Fibroblast of the conjunctiva (primary cell): ENCODE measurements at regions not wholly inside any gene's neighbourhood (a gene's known extent, or its start where the extent isn't known, plus 50 kb on each side); places are given as distances from the start of the nearest gene placed in this dataset.

Experiments
- DNase-seq: peaks from one replicate; pipeline ENCODE4 v3.0.0-alpha.2; 2010; ENCODE audit warnings: low read depth

GRCh38 chr6:105492706-105493673 is 90.1 kb upstream of the PREP start:
- no peak for DNase-seq

- DNase-seq = no peak
These were observed 86.3 kb upstream of the PREP start for GRCh38 chr6:105489216-105489530.

GRCh38 chr6:105488516-105489215 is 85.8 kb upstream of the PREP start:
- no peak for DNase-seq

GRCh38 chr6:105487040-105487790 is 84.3 kb upstream of the PREP start:
- no peak for DNase-seq

- no peak for DNase-seq
These were observed 82.6 kb upstream of the PREP start for GRCh38 chr6:105485456-105485855.

- DNase-seq = no peak
These were observed 81.6 kb upstream of the PREP start for GRCh38 chr6:105484238-105485161.

GRCh38 chr6:105483492-105483891 is 80.6 kb upstream of the PREP start:
- DNase-seq = no peak

GRCh38 chr6:105482921-105483320 is 80.0 kb upstream of the PREP start:
- DNase-seq = no peak

- DNase-seq = no peak
These were observed 79.5 kb upstream of the PREP start for GRCh38 chr6:105482227-105482844.

- no peak for DNase-seq
These were observed 74.1 kb upstream of the PREP start for GRCh38 chr6:105476978-105477377.

GRCh38 chr6:105474234-105474633 is 71.4 kb upstream of the PREP start:
- DNase-seq = peak; percentile 28

GRCh38 chr6:105469946-105470345 is 67.1 kb upstream of the PREP start:
- no peak for DNase-seq

- no peak for DNase-seq
These were observed 66.0 kb upstream of the PREP start for GRCh38 chr6:105468850-105469249.

- DNase-seq = no peak
These were observed 58.0 kb upstream of the PREP start for GRCh38 chr6:105460860-105461259.

- DNase-seq = no peak
These were observed 57.0 kb upstream of the PREP start for GRCh38 chr6:105459864-105460263.

GRCh38 chr6:105459049-105459448 is 56.2 kb upstream of the PREP start:
- DNase-seq = no peak

GRCh38 chr6:105458551-105458950 is 55.7 kb upstream of the PREP start:
- no peak for DNase-seq

- DNase-seq = no peak
These were observed 55.2 kb upstream of the PREP start for GRCh38 chr6:105458084-105458483.

- no peak for DNase-seq
These were observed 51.1 kb upstream of the PREP start for GRCh38 chr6:105453968-105454367.

- no peak for DNase-seq
These were observed 50.3 kb upstream of the PREP start for GRCh38 chr6:105452924-105453756.
